ENCODE measurements at regions not wholly inside any gene's neighbourhood (a gene's known extent, or its start where the extent isn't known, plus 50 kb on each side); places are given as distances from the start of the nearest gene placed in this dataset.
A peak's percentile ranks its signal among the peaks of the same experiment; 100 is the strongest.

DNA sequence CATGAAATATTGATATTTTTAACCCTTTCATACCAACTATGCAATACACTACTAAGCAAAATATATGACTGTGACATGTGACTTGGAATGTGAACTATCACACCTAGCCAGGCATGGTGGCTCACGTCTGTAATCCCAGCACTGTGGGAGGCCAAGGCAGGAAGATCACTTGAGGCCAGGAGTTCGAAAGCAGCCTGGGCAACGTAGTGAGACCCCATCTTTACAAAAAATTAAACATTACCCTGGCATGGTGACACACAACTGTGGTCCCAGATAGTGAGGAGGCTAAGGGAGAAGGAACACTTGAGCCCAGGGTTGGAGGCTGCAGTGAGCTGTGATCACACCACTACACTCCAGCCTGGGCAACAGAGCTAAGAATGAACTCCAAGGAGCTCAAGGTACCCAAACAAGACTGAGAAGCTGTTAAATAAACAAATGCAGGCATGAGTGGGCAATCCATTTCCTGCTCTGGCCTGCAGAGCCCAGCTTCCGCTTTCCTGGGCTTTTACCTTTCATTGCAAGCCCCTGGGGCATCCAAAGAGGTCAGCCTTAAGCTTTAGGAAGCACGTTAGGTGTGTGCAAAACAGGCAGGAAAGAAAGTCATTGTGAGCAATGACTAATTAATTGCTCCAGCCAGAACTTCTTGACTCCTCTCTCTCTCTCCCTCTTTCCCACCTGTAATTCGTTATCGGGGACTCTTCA is 162.1 kb upstream of the FOXK1 start:
- Histone ChIP-seq H3K4me3 (no peak overlapping the region), H3K9me3 (no peaks in the 10 kb centered on the region), H3K36me3 (no peaks in the 10 kb centered on the region), H3K27me3 (no peaks in the 10 kb centered on the region), H3K27ac (no peak overlapping the region), H3K4me1 (no peaks in the 10 kb centered on the region)
- TF ChIP-seq POLR2A (IDR thresholded peaks at IDR 0.05) (no peak), POLR2AphosphoS5 (IDR thresholded peaks at IDR 0.05) (no peak), EP300 (IDR thresholded peaks at IDR 0.05) (no peak)
- TF ChIP-seq, protein P1, sequence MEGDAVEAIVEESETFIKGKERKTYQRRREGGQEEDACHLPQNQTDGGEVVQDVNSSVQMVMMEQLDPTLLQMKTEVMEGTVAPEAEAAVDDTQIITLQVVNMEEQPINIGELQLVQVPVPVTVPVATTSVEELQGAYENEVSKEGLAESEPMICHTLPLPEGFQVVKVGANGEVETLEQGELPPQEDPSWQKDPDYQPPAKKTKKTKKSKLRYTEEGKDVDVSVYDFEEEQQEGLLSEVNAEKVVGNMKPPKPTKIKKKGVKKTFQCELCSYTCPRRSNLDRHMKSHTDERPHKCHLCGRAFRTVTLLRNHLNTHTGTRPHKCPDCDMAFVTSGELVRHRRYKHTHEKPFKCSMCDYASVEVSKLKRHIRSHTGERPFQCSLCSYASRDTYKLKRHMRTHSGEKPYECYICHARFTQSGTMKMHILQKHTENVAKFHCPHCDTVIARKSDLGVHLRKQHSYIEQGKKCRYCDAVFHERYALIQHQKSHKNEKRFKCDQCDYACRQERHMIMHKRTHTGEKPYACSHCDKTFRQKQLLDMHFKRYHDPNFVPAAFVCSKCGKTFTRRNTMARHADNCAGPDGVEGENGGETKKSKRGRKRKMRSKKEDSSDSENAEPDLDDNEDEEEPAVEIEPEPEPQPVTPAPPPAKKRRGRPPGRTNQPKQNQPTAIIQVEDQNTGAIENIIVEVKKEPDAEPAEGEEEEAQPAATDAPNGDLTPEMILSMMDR (IDR thresholded peaks at IDR 0.05), result no peak
- WGBS, 5 donors, result 61 to 69% (median 65%) methylated on average over 7 of the region's 7 CpGs
- intact Hi-C loops (cut with DNase I; ENCODE audit: low total_unique reads), result no loop called here
- no peak for DNase-seq

DNA sequence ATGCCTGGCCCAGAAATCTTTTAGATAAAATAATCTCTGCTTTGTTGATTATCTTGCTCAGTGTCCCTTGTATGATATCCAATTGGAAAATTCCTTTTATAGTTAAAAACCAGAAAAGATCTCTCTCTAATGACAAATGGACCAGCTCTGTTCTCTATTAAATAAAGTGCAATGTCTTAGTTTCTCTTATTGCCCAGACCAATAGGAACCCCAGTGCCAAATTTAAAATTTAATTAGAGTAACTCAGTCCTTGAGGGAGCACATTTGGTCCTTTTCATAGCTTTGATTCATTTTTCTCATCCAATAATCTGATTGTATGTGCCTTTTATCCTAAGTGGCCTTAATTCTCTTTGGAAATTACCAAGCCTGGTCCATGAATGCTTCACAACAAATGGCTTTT is 158.9 kb upstream of the FOXK1 start:
- intact Hi-C loops (cut with DNase I; ENCODE audit: low total_unique reads), result no loop called here
- Histone ChIP-seq H3K4me3 (no peak overlapping the region), H3K36me3 (no peaks in the 10 kb centered on the region), H3K27ac (no peak overlapping the region), H3K9me3 (no peaks in the 10 kb centered on the region), H3K27me3 (peaks cover 0 to 10% (median 0%) of the 10 kb centered on the region in 3 donors), H3K4me1 (no peaks in the 10 kb centered on the region)
- DNase-seq, result peak in 1 of 2 donors; percentile 3
- TF ChIP-seq POLR2AphosphoS5 (IDR thresholded peaks at IDR 0.05) (no peak), POLR2A (IDR thresholded peaks at IDR 0.05) (no peak), EP300 (IDR thresholded peaks at IDR 0.05) (no peak)
- TF ChIP-seq, protein P1 (IDR thresholded peaks at IDR 0.05), result no peak

DNA sequence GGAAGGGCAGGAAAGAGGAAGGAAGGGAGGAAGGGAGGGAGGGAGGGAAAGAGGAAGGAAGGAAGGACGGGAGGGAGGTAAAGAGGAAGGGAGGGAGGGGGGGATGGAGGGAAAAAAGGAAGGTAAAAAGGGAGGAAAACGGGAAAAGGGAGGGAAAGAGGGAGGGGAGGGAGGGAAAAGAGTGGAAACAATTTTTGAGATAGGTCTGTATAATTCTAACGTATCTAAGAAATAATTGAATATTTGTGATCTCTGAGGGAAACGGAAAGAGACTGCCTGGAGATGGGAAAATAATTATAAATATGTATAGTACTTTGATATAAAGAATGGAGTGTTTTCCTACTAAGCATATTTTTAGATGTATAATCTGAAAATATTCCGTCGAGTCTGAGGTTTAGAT is 158.2 kb upstream of the FOXK1 start:
- H3K36me3 ChIP-seq, result no peaks in the 10 kb centered on the region
- peaks cover 0 to 10% (median 0%) of the 10 kb centered on the region in 3 donors for H3K27me3 ChIP-seq
- no peaks in the 10 kb centered on the region for H3K9me3 ChIP-seq
- no peak overlapping the region for H3K4me3 ChIP-seq
- intact Hi-C loops (cut with DNase I; ENCODE audit: low total_unique reads), result no loop called here
- TF ChIP-seq POLR2A (IDR thresholded peaks at IDR 0.05) (no peak), POLR2AphosphoS5 (IDR thresholded peaks at IDR 0.05) (no peak), EP300 (IDR thresholded peaks at IDR 0.05) (no peak)
- TF ChIP-seq, protein P1 (IDR thresholded peaks at IDR 0.05), result no peak
- H3K27ac ChIP-seq, result no peak overlapping the region
- 55 to 67% (median 64%) methylated on average over 6 of the region's 6 CpGs for WGBS, 5 donors
- DNase-seq, result no peak
- H3K4me1 ChIP-seq, result no peaks in the 10 kb centered on the region

DNA sequence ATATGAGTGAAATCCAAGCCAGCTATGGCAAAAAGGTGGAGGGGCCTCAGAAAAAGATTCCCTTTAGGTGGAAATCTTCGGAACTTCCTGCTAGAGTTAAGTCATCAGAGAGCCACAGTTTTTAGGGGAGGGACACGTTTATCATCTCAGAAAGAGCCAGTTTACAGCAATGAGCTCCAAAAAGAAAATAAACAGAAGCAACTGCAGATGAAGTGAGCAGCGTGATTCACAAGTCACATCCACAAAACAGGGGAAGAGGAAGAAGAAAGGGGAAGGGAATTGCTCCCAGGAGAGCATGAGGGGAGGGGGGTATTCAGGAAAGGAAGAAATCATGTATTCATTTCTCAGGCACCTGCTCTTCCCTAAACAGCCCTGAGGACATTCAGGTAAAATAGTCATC is 156.2 kb upstream of the FOXK1 start:
- TF ChIP-seq EP300 (IDR thresholded peaks at IDR 0.05) (no peak), POLR2A (IDR thresholded peaks at IDR 0.05) (no peak), POLR2AphosphoS5 (IDR thresholded peaks at IDR 0.05) (no peak)
- TF ChIP-seq, protein P1 (IDR thresholded peaks at IDR 0.05), result no peak
- 31 to 41% (median 38%) methylated on average over 3 of the region's 3 CpGs for WGBS, 5 donors

More for the DNA sequence above, 156.2 kb upstream of the FOXK1 start:
- no peak for DNase-seq
- Histone ChIP-seq H3K27me3 (peaks cover 0 to 10% (median 0%) of the 10 kb centered on the region in 3 donors), H3K4me3 (no peak overlapping the region), H3K27ac (no peak overlapping the region), H3K9me3 (no peaks in the 10 kb centered on the region), H3K4me1 (no peaks in the 10 kb centered on the region), H3K36me3 (no peaks in the 10 kb centered on the region)
- intact Hi-C loops (cut with DNase I; ENCODE audit: low total_unique reads), result no loop called here
